Smooth muscle cell (in vitro differentiated cells): ENCODE measurements at regions not wholly inside any gene's neighbourhood (a gene's known extent, or its start where the extent isn't known, plus 50 kb on each side); places are given as distances from the start of the nearest gene placed in this dataset.

ENCODE experiments used
- DNase-seq: peaks from one replicate; lab custom pipeline; 2025; ENCODE audit not compliant: unreplicated experiment; lab: John Stamatoyannopoulos, UW
- H2AFZ ChIP-seq: fragments of 200-600 bp; sonication (generic); 2 replicates; pipeline ENCODE4 v1.6.0; 2016; ENCODE audit warnings: antibody characterized with exemption, low read depth, mild to moderate bottlenecking
- H3F3A ChIP-seq: fragments of 200-600 bp; sonication (generic); 2 replicates; pipeline ENCODE4 v1.6.0; 2017; ENCODE audit warnings: antibody characterized with exemption, low read depth
- H3K27ac ChIP-seq: fragments of 200-600 bp; sonication (generic); 2 replicates; pipeline ENCODE4 v1.5.1; 2016; ENCODE audit warnings: low read depth, mild to moderate bottlenecking
- H3K27me3 ChIP-seq: fragments of 200-600 bp; sonication (generic); 2 replicates; pipeline ENCODE4 v1.6.1; 2016; ENCODE audit warnings: low read depth, mild to moderate bottlenecking
- H3K36me3 ChIP-seq: fragments of 200-600 bp; sonication (generic); 2 replicates; pipeline ENCODE4 v1.5.1; 2016; ENCODE audit warnings: low read depth
- H3K4me1 ChIP-seq: fragments of 200-600 bp; sonication (generic); 2 replicates; pipeline ENCODE4 v1.5.1; 2016; ENCODE audit warnings: low read depth
- H3K4me2 ChIP-seq: fragments of 200-600 bp; sonication (generic); 2 replicates; pipeline ENCODE4 v1.6.0; 2016; ENCODE audit warnings: mild to moderate bottlenecking
- H3K4me3 ChIP-seq: fragments of 200-600 bp; sonication (generic); 2 replicates; pipeline ENCODE4 v1.5.1; 2016; ENCODE audit warnings: mild to moderate bottlenecking
- H3K79me2 ChIP-seq: fragments of 200-600 bp; sonication (generic); 2 replicates; pipeline ENCODE4 v1.6.0; 2016; ENCODE audit warnings: low read depth, mild to moderate bottlenecking
- H3K9ac ChIP-seq: fragments of 200-600 bp; sonication (generic); 2 replicates; pipeline ENCODE4 v1.6.0; 2016; ENCODE audit warnings: low read depth
- H3K9me3 ChIP-seq: fragments of 200-600 bp; sonication (generic); replicated peaks from 2 replicates; pipeline ENCODE4 v1.5.1; 2016; ENCODE audit warnings: low read depth
- H4K20me1 ChIP-seq: fragments of 200-600 bp; sonication (generic); 2 replicates; pipeline ENCODE4 v1.6.0; 2016; ENCODE audit warnings: low read depth
- CTCF ChIP-seq: fragments of 200-600 bp; sonication (generic); IDR thresholded peaks from 2 replicates; pipeline ENCODE4 v1.5.1; 2017; ENCODE audit warnings: borderline replicate concordance, mild to moderate bottlenecking, antibody characterized with exemption; ENCODE audit not compliant: insufficient read depth, poor library complexity, severe bottlenecking
- WGBS: methylation state at CpG from one replicate; pipeline ENCODE4 v1.1.7; 2016; ENCODE audit warnings: low lambda C conversion rate; 5-methylcytosine and 5-hydroxymethylcytosine counted together

- H2AFZ ChIP-seq, result no peak overlapping the region
- H3K36me3 ChIP-seq, result no peaks in the 10 kb centered on the region
- TF ChIP-seq CTCF, result no peak
- H3K27ac ChIP-seq, result no peak overlapping the region
- H3K9ac ChIP-seq, result no peak overlapping the region
- no peak for DNase-seq
- no peaks in the 10 kb centered on the region for H3K4me1 ChIP-seq
- H3K79me2 ChIP-seq, result no peaks in the 10 kb centered on the region
- H4K20me1 ChIP-seq, result no peaks in the 10 kb centered on the region
- H3F3A ChIP-seq, result no peaks in the 10 kb centered on the region
- H3K9me3 ChIP-seq, result no peaks in the 10 kb centered on the region
- H3K27me3 ChIP-seq, result no peaks in the 10 kb centered on the region
- no peak overlapping the region for H3K4me2 ChIP-seq
- no peak overlapping the region for H3K4me3 ChIP-seq
- WGBS, result 79% methylated on average over 1 of the region's 1 CpG
Observed at GRCh38 chrX:45524296-45524695, 323.6 kb upstream of the DIPK2B start.

- Histone ChIP-seq H3K27ac (peak overlapping the region; percentile 71), H3K36me3 (no peaks in the 10 kb centered on the region), H3K27me3 (no peaks in the 10 kb centered on the region), H3K4me1 (no peaks in the 10 kb centered on the region), H3K4me3 (no peak overlapping the region), H3K9ac (no peak overlapping the region), H3K79me2 (no peaks in the 10 kb centered on the region), H3K9me3 (no peaks in the 10 kb centered on the region), H3F3A (no peaks in the 10 kb centered on the region), H4K20me1 (no peaks in the 10 kb centered on the region), H2AFZ (no peak overlapping the region), H3K4me2 (peak overlapping the region; percentile 0)
- 23% methylated on average over 1 of the region's 1 CpG for WGBS
- no peak for DNase-seq
- TF ChIP-seq CTCF, result no peak
Observed at GRCh38 chrX:45518552-45518951, 317.9 kb upstream of the DIPK2B start.

GRCh38 chrX:45517090-45517973 is 316.7 kb upstream of the DIPK2B start:
- Histone ChIP-seq H3K27me3 (no peaks in the 10 kb centered on the region), H3K4me3 (no peak overlapping the region), H3K79me2 (no peaks in the 10 kb centered on the region), H3K36me3 (no peaks in the 10 kb centered on the region), H3K9ac (no peak overlapping the region), H4K20me1 (no peaks in the 10 kb centered on the region), H3F3A (no peaks in the 10 kb centered on the region), H3K4me2 (peak overlapping the region; percentile 9), H3K9me3 (no peaks in the 10 kb centered on the region), H3K4me1 (no peaks in the 10 kb centered on the region), H3K27ac (peak overlapping the region; percentile 71), H2AFZ (no peak overlapping the region)
- 38% methylated on average over 5 of the region's 5 CpGs for WGBS
- DNase-seq, result no peak
- no peak for TF ChIP-seq CTCF
